IMR-90 (cell line): ENCODE measurements at regions not wholly inside any gene's neighbourhood (a gene's known extent, or its start where the extent isn't known, plus 50 kb on each side); places are given as distances from the start of the nearest gene placed in this dataset.

Experiments used
- ATAC-seq: fragments of 200-7000 bp; cut with Tn5 transposase; 2 replicates; pipeline ENCODE4 v1.9.1; 2020; ENCODE audit warnings: low read depth, mild to moderate bottlenecking, moderate library complexity
- BruUV-seq: library from RNA; stranded (reverse); fragments of 400-500 nt; replicated peaks from 2 replicates; lab custom pipeline; 2021; lab: Mats Ljungman, UMichigan
- CTCF ChIA-PET: fragments of 300-600 bp; formaldehyde crosslinking; extraction: SDS; loops from one replicate; lab custom pipeline; 2021; ENCODE audit warnings: antibody characterized with exemption; lab: Yijun Ruan, JAX
- POLR2A ChIA-PET: fragments of 300-600 bp; sonication (Branson Sonifier 250); formaldehyde crosslinking; loops from one replicate; lab custom pipeline; 2022; ENCODE audit warnings: antibody characterized with exemption; ENCODE audit not compliant: unreplicated experiment; lab: Charles Lee
- DNase-seq: peaks from one replicate; pipeline ENCODE4 v3.0.0; 2013
- H2AFZ ChIP-seq: replicated peaks from 2 replicates; pipeline ENCODE3; 2013; ENCODE audit warnings: low read length, mild to moderate bottlenecking; ENCODE audit not compliant: poor library complexity
- H2AK5ac ChIP-seq: 2 replicates; pipeline ENCODE4 v1.6.1; 2013; ENCODE audit warnings: low read depth, low read length, inconsistent platforms
- H2AK9ac ChIP-seq: replicated peaks from 2 replicates; pipeline ENCODE3; 2013; ENCODE audit warnings: mild to moderate bottlenecking, low read depth, low read length, moderate library complexity; ENCODE audit not compliant: poor library complexity
- H2BK120ac ChIP-seq: 2 replicates; pipeline ENCODE4 v1.6.1; 2013; ENCODE audit warnings: low read depth, low read length, inconsistent platforms
- H2BK15ac ChIP-seq: 3 replicates; pipeline ENCODE4 v1.6.1; 2013; ENCODE audit warnings: low read depth, low read length, inconsistent platforms
- H2BK20ac ChIP-seq: 2 replicates; pipeline ENCODE4 v1.6.1; 2013; ENCODE audit warnings: low read depth, mild to moderate bottlenecking, inconsistent platforms, low read length, moderate library complexity
- H2BK5ac ChIP-seq: 2 replicates; pipeline ENCODE4 v1.6.1; 2013; ENCODE audit warnings: mild to moderate bottlenecking, low read depth, low read length, inconsistent platforms; ENCODE audit not compliant: poor library complexity, severe bottlenecking
- H3K14ac ChIP-seq: replicated peaks from 2 replicates; pipeline ENCODE4 v1.6.1; 2013; ENCODE audit warnings: low read depth, low read length, inconsistent platforms
- H3K18ac ChIP-seq: 2 replicates; pipeline ENCODE4 v1.6.1; 2013; ENCODE audit warnings: low read depth, low read length, control low read depth
- H3K23ac ChIP-seq: 2 replicates; pipeline ENCODE4 v1.6.1; 2013; ENCODE audit warnings: low read depth, low read length, inconsistent platforms
- H3K27ac ChIP-seq: 2 replicates; pipeline ENCODE4 v1.5.1; 2013; ENCODE audit warnings: mild to moderate bottlenecking, control low read depth, low read length; ENCODE audit not compliant: insufficient read depth
- H3K27me3 ChIP-seq: 2 replicates; pipeline ENCODE4 v1.6.1; 2013; ENCODE audit warnings: low read length; ENCODE audit not compliant: control insufficient read depth, insufficient read depth
- H3K36me3 ChIP-seq: 2 replicates; pipeline ENCODE4 v1.6.1; 2013; ENCODE audit warnings: low read length, mixed read lengths; ENCODE audit not compliant: control insufficient read depth, insufficient read depth
- H3K4ac ChIP-seq: 2 replicates; pipeline ENCODE4 v1.6.1; 2013; ENCODE audit warnings: low read depth, low read length, inconsistent platforms
- H3K4me1 ChIP-seq: 2 replicates; pipeline ENCODE4 v1.6.1; 2013; ENCODE audit warnings: low read length, mixed read lengths; ENCODE audit not compliant: control insufficient read depth, insufficient read depth
- H3K4me2 ChIP-seq: 2 replicates; pipeline ENCODE4 v1.6.1; 2013; ENCODE audit warnings: low read depth, mild to moderate bottlenecking, control low read depth, low read length, moderate library complexity
- H3K4me3 ChIP-seq: 2 replicates; pipeline ENCODE4 v1.5.1; 2013; ENCODE audit warnings: low read depth, mild to moderate bottlenecking, control low read depth, low read length, moderate library complexity; ENCODE audit not compliant: insufficient read depth
- H3K56ac ChIP-seq: 2 replicates; pipeline ENCODE4 v1.6.1; 2013; ENCODE audit warnings: low read length, inconsistent platforms; ENCODE audit not compliant: insufficient read depth; ENCODE audit errors: extremely low read depth
- H3K79me1 ChIP-seq, 2 experiments: 2 replicates each; pipeline ENCODE4 v1.6.1; 2013; ENCODE audit warnings: low read length in 2 of 2, inconsistent platforms in 1 of 2, low read depth in 1 of 2
- H3K9ac ChIP-seq: 2 replicates; pipeline ENCODE4 v1.6.1; 2013; ENCODE audit warnings: low read depth, low read length, control low read depth
- H3K9me1 ChIP-seq: 2 replicates; pipeline ENCODE4 v1.6.1; 2013; ENCODE audit warnings: low read length, inconsistent platforms; ENCODE audit not compliant: insufficient read depth
- H3K9me3 ChIP-seq: 2 replicates; pipeline ENCODE4 v1.6.1; 2013; ENCODE audit warnings: low read length; ENCODE audit not compliant: control insufficient read depth, insufficient read depth
- H4K20me1 ChIP-seq: 2 replicates; pipeline ENCODE4 v1.6.1; 2013; ENCODE audit warnings: low read length, inconsistent platforms; ENCODE audit not compliant: insufficient read depth
- H4K5ac ChIP-seq: 2 replicates; pipeline ENCODE4 v1.6.1; 2013; ENCODE audit warnings: mild to moderate bottlenecking, low read depth, low read length, control low read depth
- H4K8ac ChIP-seq, 2 experiments: 2 replicates each; pipeline ENCODE4 v1.6.1; 2013; ENCODE audit warnings: low read depth in 2 of 2, low read length in 2 of 2, control low read depth in 1 of 2, inconsistent platforms in 1 of 2
- H4K91ac ChIP-seq: 2 replicates; pipeline ENCODE4 v1.6.1; 2013; ENCODE audit warnings: low read depth, low read length, inconsistent platforms; ENCODE audit not compliant: insufficient read depth
- CEBPB ChIP-seq: IDR thresholded peaks from 2 replicates; pipeline ENCODE4 v1.6.1; 2012; ENCODE audit warnings: low read depth, low read length, improper control_type of control experiment
- MAZ ChIP-seq: IDR thresholded peaks from 2 replicates; pipeline ENCODE4 v1.6.1; 2012; ENCODE audit warnings: low read depth, mild to moderate bottlenecking, low read length, improper control_type of control experiment, moderate library complexity, borderline replicate concordance
- WGBS, 2 experiments: methylation state at CpG; one replicate each; pipeline versions ENCODE4 v1.1.5 to v1.1.7; 2013; ENCODE audit warnings: missing lambda C conversion rate in 2 of 2; ENCODE audit not compliant: insufficient read length in 1 of 2; ENCODE audit errors: extremely low coverage in 2 of 2; 5-methylcytosine and 5-hydroxymethylcytosine counted together
- dilution Hi-C: fragments of 300-500 bp; cut with HindIII; formaldehyde crosslinking; loops from one replicate; pipeline ENCODE4 v1.14.3; 2018; ENCODE audit warnings: low sequenced_read_pairs; ENCODE audit not compliant: unreplicated experiment
- in situ Hi-C: fragments of 300-500 bp; cut with MboI; formaldehyde crosslinking; loops from 3 replicates; pipeline ENCODE4 v1.14.3; 2019; ENCODE audit warnings: low sequenced_read_pairs, inconsistent platforms, mixed read lengths
- intact Hi-C: fragments of 100-400 bp; cut with micrococcal nuclease; formaldehyde crosslinking; loops from 2 replicates; pipeline ENCODE4 v1.10.0; 2022

- Histone ChIP-seq H3K9ac (no peak overlapping the region), H2BK20ac (no peak overlapping the region), H3K4me3 (no peak overlapping the region), H2BK5ac (no peak overlapping the region), H3K23ac (no peak overlapping the region; the same call in 1 of the 2 replicates), H3K56ac (no peak overlapping the region), H2BK120ac (no peak overlapping the region), H3K4me2 (no peak overlapping the region), H4K20me1 (no peaks in the 10 kb centered on the region), H3K14ac (no peak overlapping the region; the same call in 1 of the 2 replicates), H3K36me3 (no peaks in the 10 kb centered on the region), H4K8ac (no peak overlapping the region), H3K27me3 (no peaks in the 10 kb centered on the region), H3K27ac (no peak overlapping the region), H4K91ac (no peak overlapping the region), H2AK9ac (no peak overlapping the region), H2AK5ac (no peak overlapping the region), H3K18ac (no peak overlapping the region), H2BK15ac (no peak overlapping the region), H3K9me3 (no peaks in the 10 kb centered on the region), H4K5ac (no peak overlapping the region), H3K4ac (no peak overlapping the region), H3K79me1 (no peaks in the 10 kb centered on the region), H3K9me1 (no peaks in the 10 kb centered on the region; the same call in 1 of the 2 replicates), H3K4me1 (peaks cover 2% of the 10 kb centered on the region), H2AFZ (no peak overlapping the region)
- TF ChIP-seq CEBPB (peak; percentile 34; the same call in 1 of the 2 replicates), MAZ (no peak)
- no CpG with 5 or more reads among the region's 2 CpGs for WGBS, 2 experiments
- intact Hi-C loops (no loop called here), in situ Hi-C loops (no loop called here), dilution Hi-C loops (no loop called here)
- DNase-seq, result peak; percentile 57
- CTCF ChIA-PET, result no interaction called here
- peak; percentile 46; the same call in 1 of the 2 replicates for ATAC-seq
- POLR2A ChIA-PET, result no interaction called here
- no TSS peak for BruUV-seq
Measured at GRCh38 chr3:73707772-73708171, 83.0 kb upstream of the PDZRN3 start.
